ENCODE measurements at regions not wholly inside any gene's neighbourhood (a gene's known extent, or its start where the extent isn't known, plus 50 kb on each side); places are given as distances from the start of the nearest gene placed in this dataset.
"Not testable (repeated sequence)": the region's sequence is repeated elsewhere in the genome, so short reads cannot be mapped to it uniquely, and the experiment has no call there.

DNA sequence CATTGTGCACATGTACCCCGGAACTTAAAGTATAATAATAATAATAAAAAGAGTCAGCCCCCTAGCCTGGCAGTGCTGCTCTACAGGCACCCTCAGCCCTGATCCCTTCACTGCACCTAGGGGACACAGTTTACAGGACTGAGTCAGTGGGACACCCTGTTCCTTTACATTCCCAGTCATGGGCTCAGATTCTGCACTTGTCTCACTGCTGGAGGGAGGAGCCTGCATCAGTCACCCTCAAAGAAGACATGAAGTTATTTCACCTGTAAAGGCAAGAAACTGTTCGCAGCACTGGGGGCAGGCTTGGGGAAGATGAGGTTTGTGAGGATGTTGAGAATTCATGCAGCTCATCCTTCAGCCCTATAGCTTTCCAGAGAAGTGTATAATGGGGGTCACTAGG lies 50.7 kb upstream of the VPREB1 start:
- no peak for DNase-seq (ENCODE audit: low read depth in 2 of 2)

DNA sequence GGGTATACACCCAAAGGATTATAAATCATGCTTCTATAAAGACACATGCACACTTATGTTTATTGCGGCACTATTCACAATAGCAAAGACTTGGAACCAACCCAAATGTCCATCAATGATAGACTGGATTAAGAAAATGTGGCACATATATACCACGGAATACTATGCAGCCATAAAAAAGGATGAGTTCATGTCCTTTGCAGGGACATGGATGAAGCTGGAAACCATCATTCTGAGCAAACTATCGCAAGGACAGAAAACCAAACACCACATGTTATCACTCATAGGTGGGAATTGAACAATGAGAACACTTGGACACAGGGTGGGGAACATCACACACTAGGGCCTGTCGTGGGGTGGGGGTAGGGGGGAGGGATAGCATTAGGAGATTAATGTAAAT lies 51.1 kb upstream of the VPREB1 start:
- not testable (repeated sequence) for DNase-seq (ENCODE audit: low read depth in 2 of 2)

DNA sequence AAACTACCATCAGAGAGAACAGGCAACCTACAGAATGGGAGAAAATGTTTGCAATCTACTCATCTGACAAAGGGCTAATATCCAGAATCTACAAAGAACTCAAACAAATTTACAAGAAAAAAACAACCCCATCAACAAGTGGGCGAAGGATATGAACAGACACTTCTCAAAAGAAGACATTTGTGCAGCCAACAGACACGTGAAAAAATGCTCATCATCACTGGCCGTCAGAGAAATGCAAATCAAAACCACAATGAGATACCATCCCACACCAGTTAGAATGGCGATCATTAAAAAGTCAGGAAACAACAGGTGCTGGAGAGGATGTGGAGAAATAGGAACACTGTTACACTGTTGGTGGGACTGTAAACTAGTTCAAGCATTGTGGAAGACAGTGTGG lies 51.6 kb upstream of the VPREB1 start:
- DNase-seq (ENCODE audit: low read depth in 2 of 2) = not testable (repeated sequence)

DNA sequence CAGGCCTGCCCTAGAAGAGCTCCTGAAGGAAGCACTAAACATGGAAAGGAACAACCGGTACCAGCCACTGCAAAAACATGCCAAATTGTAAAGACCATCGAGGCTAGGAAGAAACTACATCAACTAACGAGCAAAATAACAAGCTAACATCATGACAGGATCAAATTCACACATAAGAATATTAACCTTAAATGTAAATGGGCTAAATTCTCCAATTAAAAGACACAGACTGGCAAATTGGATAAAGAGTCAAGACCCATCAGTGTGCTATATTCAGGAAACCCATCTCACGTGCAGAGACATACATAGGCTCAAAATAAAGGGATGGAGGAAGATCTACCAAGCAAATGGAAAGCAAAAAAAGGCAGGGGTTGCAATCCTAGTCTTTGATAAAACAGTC lies 54.8 kb upstream of the VPREB1 start:
- DNase-seq (ENCODE audit: low read depth in 2 of 2) = not testable (repeated sequence)

DNA sequence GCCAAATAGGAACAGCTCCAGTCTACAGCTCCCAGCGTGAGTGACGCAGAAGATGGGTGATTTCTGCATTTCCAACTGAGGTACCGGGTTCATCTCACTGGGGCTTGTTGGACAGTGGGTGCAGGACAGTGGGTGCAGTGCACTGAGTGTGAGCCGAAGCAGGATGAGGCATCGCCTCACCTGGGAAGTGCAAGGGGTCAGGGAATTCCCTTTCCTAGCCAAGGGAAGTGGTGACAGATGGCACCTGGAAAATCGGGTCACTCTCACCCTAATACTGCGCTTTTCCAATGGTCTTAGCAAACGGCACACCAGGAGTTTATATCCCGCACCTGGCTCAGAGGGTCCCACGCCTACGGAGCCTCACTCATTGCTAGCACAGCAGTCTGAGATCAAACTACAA lies 56.7 kb upstream of the VPREB1 start:
- DNase-seq (ENCODE audit: low read depth in 2 of 2) = not testable (repeated sequence)

DNA sequence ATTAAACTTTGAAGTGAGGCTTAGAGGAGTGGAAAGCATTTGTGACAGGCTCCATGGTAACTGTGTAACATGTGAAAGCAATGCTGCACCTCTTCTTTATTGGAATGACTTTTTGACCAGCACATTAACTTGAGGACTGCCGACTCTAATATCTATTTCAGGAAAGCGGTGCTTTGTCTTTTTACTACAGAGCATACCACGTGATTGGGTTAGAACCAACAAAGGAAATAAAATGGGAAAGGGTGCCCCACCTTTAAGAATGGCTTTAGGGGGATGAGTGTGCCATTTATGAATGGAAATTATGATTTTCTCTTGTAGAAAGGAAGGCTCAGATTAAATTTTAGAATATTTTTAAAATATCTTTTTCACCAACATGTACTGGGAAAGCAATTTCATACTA lies 57.3 kb upstream of the VPREB1 start:
- DNase-seq (ENCODE audit: low read depth in 2 of 2) = no peak

DNA sequence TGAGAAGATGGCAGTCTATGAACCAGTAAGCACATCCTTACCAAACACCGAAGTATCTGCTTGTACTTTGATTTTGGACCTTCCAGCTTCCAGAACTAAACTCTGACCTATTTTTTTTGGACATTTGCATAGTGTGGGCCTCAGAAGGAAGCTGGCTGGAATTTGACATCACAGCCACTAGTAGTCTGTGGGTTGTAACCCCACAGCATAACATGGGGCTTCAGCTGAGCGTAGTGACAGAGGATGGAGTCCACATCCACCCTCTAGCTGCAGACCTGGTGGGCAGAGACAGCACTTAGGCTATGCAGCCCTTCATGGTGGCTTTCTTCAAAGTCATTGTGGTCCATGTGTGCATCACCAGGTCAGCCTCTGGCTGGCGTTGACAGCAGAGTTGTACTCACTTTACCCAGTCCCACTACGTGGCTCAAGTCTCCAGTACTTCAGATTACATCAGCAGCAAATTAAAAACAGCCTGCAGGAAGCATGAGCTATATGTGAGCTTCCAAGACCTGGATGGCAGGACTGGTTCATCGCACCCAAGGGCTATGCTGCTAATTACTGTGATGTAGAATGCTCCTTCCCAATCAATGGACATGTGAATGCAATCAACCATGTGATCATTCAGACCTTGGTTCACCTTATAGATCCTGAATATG lies 58.6 kb upstream of the VPREB1 start:
- DNase-seq (ENCODE audit: low read depth in 2 of 2) = no peak

DNA sequence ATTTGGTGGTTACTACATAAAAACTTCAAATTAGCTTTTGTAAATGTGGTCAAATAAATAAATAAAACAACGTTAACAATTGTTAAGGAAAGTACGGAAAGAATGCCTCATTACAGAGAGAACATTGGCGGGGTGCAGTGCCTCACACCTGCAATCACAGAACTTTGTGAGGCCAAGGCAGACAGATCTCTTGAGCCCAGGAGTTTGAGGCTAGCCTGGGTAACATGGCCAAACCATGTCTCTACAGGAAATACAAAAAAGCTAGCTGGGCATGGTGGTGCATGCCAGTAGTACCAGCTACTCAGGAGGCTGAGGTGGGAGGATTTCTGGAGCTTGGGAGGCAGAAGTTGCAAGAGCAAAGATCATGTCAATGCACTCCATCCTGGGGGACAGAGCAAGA lies 59.4 kb upstream of the VPREB1 start:
- no peak for DNase-seq (ENCODE audit: low read depth in 2 of 2)

DNA sequence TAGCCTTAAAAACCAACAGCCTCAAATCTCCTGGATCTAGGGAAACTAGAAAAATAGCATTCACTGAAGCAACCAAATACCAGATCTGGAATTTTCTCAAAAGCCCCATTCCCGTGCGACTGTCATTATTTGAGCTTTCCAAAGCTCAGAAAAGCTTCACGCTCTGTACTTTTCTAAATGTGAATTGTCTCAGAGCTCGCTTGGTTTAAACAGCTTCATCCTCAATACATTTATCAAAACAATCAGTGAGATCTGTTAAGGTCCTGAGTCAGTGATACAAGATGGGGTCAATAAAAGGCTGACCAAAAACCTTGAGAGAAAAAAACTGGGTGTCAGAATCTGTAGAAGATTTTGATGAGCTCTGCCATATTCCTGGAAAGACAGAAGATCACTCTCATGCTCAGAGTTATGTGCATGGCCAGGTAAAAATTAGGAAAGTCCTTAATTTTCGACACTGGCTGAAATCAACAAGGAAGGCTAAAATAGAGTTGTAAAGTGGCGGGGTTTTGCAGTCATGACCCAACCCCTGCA lies 60.2 kb upstream of the VPREB1 start:
- no peak for DNase-seq (ENCODE audit: low read depth in 2 of 2)

DNA sequence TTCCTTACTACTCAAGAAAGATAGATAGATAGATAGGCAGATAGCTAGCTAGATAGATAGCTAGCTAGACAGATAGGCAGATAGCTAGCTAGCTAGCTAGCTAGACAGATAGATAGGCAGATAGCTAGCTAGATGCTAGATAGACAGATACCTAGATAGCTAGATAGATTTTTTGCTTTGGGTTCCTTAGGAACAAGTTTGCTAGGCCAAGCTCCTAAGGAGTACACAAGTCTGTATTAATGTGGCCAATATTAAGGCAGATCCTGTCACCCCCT lies 61.7 kb upstream of the VPREB1 start:
- no peak for DNase-seq (ENCODE audit: low read depth in 2 of 2)

DNA sequence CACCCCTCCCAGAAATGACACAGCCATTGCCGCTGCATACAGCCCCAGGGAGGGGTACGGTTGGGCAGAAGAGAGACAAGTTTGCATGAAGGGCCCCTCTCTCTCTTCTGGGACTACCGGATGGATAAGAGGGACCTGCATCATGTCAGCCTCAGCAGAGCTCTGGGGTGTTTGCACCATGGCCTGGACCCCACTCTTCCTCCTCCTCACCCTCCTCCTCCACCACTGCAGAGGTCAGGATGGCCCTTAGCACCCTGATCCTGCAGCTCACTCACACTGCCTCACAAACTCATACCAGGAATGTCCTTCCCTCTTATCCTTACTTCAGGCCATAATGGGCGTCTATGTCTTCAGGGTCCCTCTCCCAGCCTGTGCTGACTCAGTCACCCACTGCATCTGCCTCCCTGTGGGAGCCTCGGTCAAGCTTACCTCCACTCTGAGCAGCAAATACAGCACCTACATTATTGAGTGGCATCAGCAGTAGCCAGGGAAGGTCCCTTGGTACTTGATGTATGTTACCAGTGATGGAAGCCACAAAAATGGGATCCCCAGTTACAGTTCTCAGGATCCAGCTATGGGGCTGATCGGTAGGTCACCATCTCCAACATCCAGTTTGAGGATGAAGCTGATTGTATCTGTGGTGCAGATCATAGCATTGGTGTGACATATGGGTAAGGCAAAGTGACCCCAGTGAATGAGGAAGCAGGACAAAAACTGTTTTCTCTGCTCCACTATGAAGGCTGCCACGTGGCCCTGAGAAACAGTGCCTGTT lies 62.2 kb upstream of the VPREB1 start:
- DNase-seq (ENCODE audit: low read depth in 2 of 2) = no peak

DNA sequence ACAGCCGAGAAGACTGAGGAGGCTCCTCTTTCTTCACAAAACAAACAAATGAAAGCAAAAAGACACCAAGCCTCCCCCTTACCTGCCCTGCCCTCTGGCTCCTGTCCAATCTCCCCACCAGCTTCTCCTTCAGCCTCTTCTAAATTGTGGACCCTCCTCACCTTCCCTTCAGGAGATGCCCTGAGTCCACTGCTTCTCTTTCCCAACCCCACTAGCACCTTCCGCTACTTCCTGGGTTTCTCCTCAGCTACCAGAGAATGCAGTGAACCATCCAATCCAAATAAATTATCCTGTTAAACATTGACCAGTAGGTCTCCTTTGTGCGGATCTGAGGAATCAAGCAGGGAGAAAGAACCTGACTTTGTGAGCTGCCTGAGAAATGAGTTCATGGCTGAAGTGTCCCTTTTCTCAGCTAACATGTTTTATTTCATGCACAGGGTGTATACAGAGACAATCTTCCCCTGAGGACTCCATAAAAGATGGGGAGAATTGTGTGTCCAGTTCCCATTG lies 63.2 kb upstream of the VPREB1 start:
- DNase-seq (ENCODE audit: low read depth in 2 of 2) = no peak

DNA sequence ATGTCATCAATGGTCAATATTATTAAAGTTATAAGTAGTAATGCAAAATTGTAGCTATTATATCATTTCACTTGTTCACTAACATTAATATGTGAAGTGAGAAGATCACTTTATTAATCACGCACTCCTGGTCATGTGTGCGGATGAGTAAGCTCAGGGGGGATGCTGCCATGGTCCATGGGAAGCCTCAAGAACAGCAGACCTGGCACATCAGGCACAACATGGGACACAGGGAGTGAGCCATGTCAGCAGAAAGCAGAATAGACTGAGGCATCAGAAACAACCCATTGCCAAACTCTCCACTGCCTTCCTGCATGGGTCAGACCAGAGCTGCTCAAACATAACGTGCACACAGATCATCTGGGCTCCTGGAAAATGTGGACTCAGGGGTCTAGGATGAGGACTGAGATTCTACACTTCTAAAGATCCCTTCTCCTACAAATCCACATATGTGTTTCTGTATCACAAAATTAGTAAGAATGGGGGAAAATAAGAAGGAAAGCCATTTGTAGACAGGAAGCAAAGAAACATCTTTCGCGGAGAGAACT lies 63.8 kb upstream of the VPREB1 start:
- DNase-seq (ENCODE audit: low read depth in 2 of 2) = no peak

DNA sequence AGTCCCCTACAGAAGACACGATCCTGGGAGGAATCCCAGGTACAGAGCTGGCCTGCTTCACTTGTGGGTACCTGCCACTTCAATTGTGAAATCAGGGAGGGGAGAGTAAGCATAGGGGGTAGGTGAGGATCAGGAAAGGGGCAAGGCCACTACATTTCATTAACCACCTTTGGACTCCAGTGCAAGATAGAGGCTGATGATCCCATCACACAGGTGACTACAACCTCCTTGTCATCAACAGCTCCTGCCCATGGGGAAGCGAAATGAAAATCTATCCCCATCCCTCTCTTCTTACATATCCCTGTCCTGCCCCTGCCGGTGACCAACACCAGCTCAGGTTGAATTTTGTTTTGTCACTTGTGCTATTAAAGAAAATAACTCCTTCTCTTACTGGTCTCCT lies 64.7 kb upstream of the VPREB1 start:
- DNase-seq (ENCODE audit: low read depth in 2 of 2) = no peak

DNA sequence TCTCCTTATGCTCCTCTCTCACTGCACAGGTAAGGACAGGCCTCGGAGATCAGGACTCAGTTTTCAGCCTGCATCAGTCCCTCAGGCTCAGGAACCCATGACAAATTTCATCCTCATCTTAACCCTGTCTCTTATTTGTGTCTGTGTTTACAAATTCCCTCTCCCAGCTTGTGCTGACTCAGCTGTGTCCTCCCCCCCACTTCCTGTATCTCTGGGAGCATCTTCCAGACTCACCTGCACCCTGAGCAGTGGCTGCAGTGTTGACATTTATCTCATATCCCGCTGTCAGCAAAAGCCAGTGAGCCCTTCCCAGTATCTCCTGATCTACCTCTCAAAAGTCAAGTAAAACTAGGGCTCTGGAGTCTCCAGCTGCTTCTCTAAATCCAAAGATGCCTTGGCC lies 65.6 kb upstream of the VPREB1 start:
- DNase-seq (ENCODE audit: low read depth in 2 of 2) = no peak

DNA sequence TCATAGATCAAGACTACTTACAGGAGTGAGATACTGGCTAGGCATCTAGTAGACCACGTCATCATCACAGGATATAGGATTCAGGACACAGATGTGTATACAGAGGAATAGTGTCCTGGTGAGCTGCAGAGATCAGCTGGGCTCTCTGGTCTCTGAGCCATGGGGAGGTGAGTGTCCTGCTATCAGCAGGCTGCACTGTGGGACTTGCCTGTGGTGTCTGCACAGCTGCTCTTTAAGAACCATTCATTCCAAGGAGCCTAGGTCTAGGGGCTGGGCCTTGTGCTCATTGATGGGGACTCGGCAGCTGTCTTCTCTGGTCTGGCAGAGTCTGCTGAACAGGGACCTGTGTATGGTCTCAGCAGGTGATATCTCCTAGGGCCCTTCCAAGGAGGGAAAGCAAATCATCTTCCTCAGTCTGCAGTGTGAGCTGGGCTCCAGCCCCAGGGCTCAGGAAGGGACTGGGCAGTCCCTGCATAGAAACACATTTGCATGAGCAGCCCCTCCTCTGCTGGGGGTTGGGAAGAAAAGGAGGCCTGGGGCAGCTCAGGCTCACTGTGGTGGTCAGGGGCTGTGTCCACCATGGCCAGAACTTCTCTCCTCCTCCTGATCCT lies 66.1 kb upstream of the VPREB1 start:
- DNase-seq (ENCODE audit: low read depth in 2 of 2) = no peak

DNA sequence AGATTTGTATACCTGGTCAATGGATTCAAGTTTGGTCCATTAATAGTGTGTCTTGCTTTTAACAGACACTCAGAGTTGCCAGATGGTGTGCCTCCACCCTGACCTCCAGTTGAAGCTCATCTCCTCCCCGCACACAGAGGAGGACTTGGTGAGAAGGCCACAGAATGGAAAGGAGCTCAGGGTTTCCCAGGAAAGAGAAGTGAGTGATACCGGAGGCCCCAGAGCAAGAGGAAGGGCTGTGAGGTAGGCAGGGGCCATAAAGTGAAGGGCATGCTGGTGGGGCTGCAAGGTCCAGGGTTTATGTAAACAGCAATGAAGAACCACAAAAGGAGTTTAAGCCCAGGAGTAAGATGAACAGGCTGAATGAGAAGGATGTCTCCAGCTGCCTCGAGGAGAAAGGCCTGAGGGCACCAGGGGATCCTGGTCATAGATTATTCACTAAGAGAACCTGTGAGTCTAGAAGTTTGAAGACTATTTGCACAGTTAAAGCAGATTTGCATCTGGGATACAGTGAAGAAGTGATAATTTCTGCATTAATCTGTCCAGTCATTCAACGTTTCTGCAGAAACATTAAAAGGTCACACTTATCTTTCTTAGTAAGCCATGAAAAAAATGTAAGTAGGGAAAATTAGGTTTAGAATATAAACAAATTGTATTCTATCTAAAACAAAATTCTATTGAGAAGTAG lies 67.5 kb upstream of the VPREB1 start:
- DNase-seq (ENCODE audit: low read depth in 2 of 2) = no peak

DNA sequence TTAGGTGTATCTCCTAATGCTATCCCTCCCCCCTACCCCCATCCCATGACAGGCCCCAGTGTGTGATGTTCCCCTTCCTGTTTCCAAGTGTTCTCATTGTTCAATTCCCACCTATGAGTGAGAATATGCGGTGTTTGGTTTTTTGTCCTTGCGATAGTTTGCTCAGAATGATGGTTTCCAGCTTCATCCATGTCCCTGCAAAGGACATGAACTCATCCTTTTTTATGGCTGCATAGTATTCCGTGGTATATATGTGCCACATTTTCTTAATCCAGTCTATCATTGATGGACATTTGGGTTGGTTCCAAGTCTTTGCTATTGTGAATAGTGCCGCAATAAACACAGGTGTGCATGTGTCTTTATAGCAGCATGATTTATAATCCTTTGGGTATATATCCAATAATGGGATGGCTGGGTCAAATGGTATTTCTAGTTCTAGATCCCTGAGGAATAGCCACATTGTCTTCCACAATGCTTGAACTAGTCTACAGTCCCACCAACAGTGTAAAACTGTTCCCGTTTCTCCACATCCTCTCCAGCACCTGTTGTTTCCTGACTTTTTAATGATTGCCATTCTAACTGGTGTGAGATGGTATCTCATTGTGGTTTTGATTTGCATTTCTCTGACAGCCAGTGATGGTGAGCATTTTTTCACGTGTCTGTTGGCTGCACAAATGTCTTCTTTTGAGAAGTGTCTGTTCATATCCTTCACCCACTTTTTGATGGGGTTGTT lies 71.5 kb upstream of the VPREB1 start:
- not testable (repeated sequence) for DNase-seq (ENCODE audit: low read depth in 2 of 2)

DNA sequence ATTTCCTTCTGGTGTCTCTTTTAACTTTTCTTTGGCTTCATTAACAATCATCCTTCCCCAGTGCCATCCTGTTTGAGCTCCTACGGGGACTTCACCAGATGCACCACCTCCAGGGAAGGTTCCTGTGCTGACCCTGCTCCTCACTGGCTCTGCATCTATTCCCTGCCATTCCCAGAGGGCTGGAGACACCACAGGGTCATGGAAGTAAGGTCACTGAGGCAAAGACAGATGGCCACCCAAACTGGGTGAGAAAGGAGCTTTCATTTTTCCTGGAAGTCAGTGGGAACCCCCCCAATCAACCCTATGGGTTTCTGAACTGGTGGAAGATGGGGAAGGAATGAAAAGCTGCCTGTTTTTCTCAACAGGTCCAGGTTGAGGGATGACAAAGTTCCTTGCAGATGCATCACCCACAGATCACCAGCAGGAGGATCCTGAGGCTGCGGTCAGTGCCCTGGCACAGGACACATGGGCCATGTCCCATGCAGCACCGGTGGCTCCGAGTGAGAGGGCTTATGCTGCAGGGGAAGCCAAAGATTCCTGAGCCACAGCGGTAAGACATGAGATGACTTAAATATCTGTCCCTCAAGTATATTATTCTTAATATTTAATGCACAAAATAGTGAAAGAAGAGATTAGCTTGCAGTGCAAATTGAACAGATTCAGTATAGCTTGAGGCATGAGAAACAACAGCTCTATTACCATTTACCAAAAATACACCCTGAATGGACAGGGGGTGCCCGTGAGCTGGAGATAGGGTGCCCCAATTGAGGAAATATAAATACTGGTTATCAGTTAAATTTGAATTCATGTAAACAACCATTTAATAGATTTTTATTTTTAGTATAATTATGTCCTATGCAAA lies 73.0 kb upstream of the VPREB1 start:
- peak; percentile 14 to 30 for DNase-seq (ENCODE audit: low read depth in 2 of 2)

DNA sequence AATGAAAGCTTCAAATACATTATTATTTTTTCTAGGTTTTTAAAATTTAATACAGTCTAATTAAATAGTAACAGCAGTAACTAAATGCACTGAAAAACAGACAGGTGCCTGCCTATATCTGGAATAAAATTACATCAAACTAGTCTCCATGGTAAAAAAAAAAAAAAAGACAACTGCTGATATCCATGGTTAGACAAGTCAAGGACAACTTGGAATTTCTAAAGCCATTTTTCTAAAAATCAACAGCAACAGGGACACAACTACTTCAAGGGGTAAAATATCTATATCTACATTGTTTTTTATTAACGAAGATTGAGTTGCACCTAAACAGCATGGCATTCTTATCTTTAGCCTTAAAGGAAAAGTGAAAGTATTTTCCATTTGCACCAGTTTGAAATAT lies 74.7 kb upstream of the VPREB1 start:
- DNase-seq (ENCODE audit: low read depth in 2 of 2) = no peak
